ENCODE measurements at regions not wholly inside any gene's neighbourhood (a gene's known extent, or its start where the extent isn't known, plus 50 kb on each side); places are given as distances from the start of the nearest gene placed in this dataset.

DNA sequence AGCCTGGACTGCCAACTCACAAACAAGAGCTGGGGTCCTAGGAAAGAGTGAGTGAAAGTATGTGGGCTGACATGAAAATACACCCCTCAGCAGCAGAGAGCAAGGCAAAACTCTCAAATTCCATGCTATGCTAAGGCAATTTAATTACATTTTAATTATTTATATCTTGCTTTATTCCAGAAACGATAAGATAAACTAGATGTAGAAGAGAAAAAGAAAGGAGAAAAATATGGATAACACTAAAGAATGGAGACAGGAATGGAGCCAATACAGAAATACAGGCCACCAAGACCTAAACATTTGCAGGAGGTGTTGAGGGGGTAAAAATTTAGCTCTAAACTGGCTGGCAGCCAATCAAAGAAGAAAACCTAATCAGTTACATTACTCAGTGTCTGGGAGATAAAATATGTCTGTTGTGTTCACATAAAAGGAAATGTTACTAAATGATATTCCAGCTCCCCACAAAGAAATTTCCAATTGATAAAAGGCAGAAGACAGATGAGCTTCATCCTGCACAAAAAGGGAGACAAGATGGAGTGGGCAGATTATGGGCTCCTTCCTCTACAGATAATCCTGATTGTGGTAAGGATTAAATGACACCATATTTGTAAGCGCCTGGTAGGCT is 223.5 kb upstream of the BLID start:
- no peak for TF ChIP-seq POLR2A (IDR thresholded peaks at IDR 0.05)
- TF ChIP-seq, protein P1, sequence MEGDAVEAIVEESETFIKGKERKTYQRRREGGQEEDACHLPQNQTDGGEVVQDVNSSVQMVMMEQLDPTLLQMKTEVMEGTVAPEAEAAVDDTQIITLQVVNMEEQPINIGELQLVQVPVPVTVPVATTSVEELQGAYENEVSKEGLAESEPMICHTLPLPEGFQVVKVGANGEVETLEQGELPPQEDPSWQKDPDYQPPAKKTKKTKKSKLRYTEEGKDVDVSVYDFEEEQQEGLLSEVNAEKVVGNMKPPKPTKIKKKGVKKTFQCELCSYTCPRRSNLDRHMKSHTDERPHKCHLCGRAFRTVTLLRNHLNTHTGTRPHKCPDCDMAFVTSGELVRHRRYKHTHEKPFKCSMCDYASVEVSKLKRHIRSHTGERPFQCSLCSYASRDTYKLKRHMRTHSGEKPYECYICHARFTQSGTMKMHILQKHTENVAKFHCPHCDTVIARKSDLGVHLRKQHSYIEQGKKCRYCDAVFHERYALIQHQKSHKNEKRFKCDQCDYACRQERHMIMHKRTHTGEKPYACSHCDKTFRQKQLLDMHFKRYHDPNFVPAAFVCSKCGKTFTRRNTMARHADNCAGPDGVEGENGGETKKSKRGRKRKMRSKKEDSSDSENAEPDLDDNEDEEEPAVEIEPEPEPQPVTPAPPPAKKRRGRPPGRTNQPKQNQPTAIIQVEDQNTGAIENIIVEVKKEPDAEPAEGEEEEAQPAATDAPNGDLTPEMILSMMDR (IDR thresholded peaks at IDR 0.05): no peak
- Histone ChIP-seq H3K9me3 (no peaks in the 10 kb centered on the region), H3K4me3 (no peak overlapping the region), H3K36me3 (no peaks in the 10 kb centered on the region), H3K4me1 (peaks cover 0 to 5% (median 0%) of the 10 kb centered on the region in 3 donors), H3K27ac (no peak overlapping the region), H3K27me3 (no peaks in the 10 kb centered on the region)
- intact Hi-C loops (cut with DNase I): no loop called here
- no peak for DNase-seq
- 60 to 69% methylated on average over 2 of the region's 2 CpGs for WGBS, 2 donors

DNA sequence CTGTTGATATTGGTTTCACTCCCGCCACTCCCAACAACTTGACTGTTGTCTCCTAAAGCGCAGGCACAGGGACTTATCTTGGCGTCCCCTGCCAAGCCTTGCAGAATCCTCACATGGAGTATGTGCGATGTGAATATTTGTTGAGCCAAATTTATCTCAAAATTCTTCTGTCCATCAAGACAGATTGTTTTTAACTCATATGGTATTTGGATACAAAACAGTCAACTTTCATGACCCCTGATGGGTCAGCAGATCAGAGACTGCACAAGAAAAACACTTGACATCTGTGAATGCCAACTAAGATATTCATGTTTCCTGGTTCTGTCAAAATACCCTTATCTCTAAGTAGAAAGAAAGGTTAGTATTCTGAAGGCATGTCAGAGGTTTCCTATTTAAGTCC is 221.7 kb upstream of the BLID start:
- Histone ChIP-seq H3K27ac (no peak overlapping the region), H3K27me3 (no peaks in the 10 kb centered on the region), H3K4me3 (no peak overlapping the region), H3K36me3 (no peaks in the 10 kb centered on the region), H3K4me1 (peaks cover 0 to 5% (median 0%) of the 10 kb centered on the region in 3 donors), H3K9me3 (no peaks in the 10 kb centered on the region)
- no peak for TF ChIP-seq POLR2A (IDR thresholded peaks at IDR 0.05)
- TF ChIP-seq, protein P1 (IDR thresholded peaks at IDR 0.05): no peak
- DNase-seq: no peak
- 60 to 70% methylated on average over 4 of the region's 4 CpGs for WGBS, 2 donors
- intact Hi-C loops (cut with DNase I): no loop called here

DNA sequence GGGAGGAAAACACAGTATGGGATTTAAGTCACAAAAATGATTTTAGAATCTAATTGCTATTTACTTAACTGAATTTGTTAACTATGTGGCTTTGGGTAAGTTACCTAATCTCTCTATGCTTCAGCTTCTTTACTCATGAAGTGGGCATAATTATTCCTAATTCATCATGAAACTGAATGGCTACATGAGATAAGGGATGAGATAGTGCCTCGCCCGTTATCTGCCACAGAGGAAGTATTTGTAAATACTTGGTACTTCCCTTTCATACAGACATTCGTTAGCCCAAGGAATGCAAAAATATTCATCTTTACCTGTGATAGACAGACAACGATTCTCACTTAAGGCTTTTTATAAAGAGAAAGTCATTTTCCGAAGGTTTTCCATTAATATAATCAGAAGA is 221.2 kb upstream of the BLID start:
- TF ChIP-seq, protein P1 (IDR thresholded peaks at IDR 0.05): no peak
- TF ChIP-seq POLR2A (IDR thresholded peaks at IDR 0.05): no peak
- DNase-seq: no peak
- H3K4me3 ChIP-seq: no peak overlapping the region
- peaks cover 0 to 5% (median 0%) of the 10 kb centered on the region in 3 donors for H3K4me1 ChIP-seq
- no peak overlapping the region for H3K27ac ChIP-seq
- H3K36me3 ChIP-seq: no peaks in the 10 kb centered on the region
- intact Hi-C loops (cut with DNase I): no loop called here
- no peaks in the 10 kb centered on the region for H3K27me3 ChIP-seq
- WGBS, 2 donors: 70 to 75% methylated on average over 5 of the region's 5 CpGs
- no peaks in the 10 kb centered on the region for H3K9me3 ChIP-seq

DNA sequence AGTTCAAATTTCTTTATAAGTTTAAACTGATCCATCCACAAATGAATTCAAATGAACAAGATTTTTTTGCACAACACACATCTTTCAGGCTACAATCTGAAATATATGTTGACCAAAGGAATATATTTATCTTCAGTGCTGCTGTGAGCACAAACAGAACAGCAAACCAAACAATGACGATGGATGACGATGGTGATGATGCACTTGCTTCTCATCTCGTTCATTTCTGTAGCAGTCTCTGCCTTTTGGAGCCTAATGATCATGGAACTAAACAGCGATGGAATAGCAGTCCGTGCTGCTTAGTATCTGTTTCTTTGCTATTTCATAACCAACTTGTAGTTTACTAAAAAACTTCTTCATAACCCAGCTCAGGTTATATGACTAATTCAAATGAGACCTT is 220.7 kb upstream of the BLID start:
- DNase-seq: no peak
- intact Hi-C loops (cut with DNase I): no loop called here
- WGBS, 2 donors: 76 to 85% methylated on average over 5 of the region's 5 CpGs
- Histone ChIP-seq H3K4me1 (peaks cover 0 to 5% (median 0%) of the 10 kb centered on the region in 3 donors), H3K9me3 (no peaks in the 10 kb centered on the region), H3K27ac (no peak overlapping the region), H3K4me3 (no peak overlapping the region), H3K36me3 (no peaks in the 10 kb centered on the region), H3K27me3 (no peaks in the 10 kb centered on the region)
- TF ChIP-seq, protein P1 (IDR thresholded peaks at IDR 0.05): no peak
- TF ChIP-seq POLR2A (IDR thresholded peaks at IDR 0.05): no peak

DNA sequence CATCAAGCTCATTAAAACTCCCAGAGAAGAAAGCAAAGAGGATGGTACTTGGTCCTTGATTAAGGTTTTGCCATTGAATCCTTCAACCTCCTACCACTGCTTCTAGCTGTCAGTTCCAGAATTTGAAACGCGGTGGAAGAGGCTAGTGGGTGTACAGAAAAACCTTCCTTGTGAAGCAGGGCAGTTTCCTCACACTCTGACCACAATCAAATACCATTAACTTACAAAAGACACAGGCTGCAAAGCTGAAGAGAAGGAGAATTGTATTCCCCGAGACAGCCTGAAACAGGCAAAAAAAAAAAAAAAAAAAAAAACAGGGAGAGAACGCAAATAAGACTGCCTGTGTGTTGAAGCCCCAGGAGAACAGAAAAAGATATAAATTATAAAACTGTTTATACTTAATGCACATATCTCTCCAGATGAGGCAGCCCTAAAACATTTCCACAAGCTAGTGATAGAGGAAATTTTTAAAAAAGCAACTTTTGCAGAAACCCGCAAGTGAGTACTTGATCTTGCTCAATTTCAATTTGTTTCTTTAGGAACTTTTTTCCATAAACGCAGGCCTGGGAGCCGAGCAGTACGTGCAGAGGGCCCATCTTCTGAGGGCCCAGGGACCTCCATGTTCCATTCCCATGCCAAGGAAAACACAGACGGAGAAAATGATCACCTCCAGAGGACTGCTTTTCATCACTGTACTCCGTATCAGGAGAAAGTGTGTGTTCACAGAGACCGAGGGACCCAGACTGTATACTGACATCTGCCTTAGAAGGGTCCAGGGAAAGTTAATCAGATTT is 218.7 kb upstream of the BLID start:
- H3K27ac ChIP-seq: no peak overlapping the region
- H3K9me3 ChIP-seq: no peaks in the 10 kb centered on the region
- no peaks in the 10 kb centered on the region for H3K4me1 ChIP-seq
- TF ChIP-seq, protein P1 (IDR thresholded peaks at IDR 0.05): no peak
- no peak for TF ChIP-seq POLR2A (IDR thresholded peaks at IDR 0.05)
- H3K4me3 ChIP-seq: no peak overlapping the region
- 74 to 84% methylated on average over 11 of the region's 11 CpGs for WGBS, 2 donors
- no peaks in the 10 kb centered on the region for H3K27me3 ChIP-seq
- H3K36me3 ChIP-seq: no peaks in the 10 kb centered on the region
- DNase-seq: no peak
- intact Hi-C loops (cut with DNase I): no loop called here
